ENCODE measurements at regions not wholly inside any gene's neighbourhood (a gene's known extent, or its start where the extent isn't known, plus 50 kb on each side); places are given as distances from the start of the nearest gene placed in this dataset.

DNA sequence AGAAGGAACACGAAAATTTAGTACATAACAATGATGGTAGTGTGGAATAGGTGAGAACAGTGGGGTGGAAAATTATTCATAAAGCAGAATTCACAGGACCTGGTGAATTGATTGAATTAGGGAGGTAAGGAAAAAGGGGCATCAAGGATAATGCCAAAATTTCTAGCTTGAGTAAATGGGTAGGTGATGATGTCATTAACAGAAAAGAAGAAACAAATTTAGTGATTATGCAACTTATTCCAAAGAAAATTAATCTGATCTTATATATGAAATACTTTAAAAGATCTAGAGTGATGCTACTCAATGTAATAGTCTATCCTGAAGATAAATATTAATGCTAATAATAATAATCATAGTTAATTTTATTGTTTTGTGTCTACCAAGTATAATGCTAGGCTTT lies 544.6 kb upstream of the LMCD1 start:
- Histone ChIP-seq H3K4me1 (ENCODE audit: control insufficient read depth, insufficient read depth, low read length) (no peaks in the 10 kb centered on the region), H3K27me3 (ENCODE audit: control insufficient read depth, insufficient read depth, low read length) (no peaks in the 10 kb centered on the region), H3K36me3 (ENCODE audit: insufficient read depth, low read length) (no peaks in the 10 kb centered on the region), H3K4me2 (ENCODE audit: low read length) (no peak overlapping the region), H3K9ac (ENCODE audit: low read depth, low read length) (no peak overlapping the region), H3K9me3 (replicated peaks; ENCODE audit: low read length) (peaks cover 3% of the 10 kb centered on the region), H3K4me3 (ENCODE audit: low read length) (no peak overlapping the region)

DNA sequence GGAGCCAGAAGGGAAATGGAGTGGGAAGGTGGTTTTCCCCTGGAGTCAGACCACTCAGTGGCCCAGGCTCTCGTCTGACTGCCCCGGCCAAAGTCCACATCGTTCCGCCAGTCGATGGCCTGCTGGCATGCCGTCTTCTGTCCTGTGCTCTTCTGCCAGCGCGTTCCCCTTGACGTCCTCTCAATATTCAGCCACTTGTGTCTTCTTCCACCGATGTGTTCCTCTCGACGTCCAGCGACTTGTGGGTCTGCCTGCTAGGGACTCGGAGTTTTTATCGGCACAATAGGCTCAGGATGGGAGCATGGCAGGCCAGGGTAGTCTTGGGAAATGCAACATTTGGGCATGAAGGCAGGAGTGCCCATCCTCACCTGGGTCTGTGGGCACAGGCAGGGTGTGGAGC lies 542.5 kb upstream of the LMCD1 start:
- H3K27me3 ChIP-seq (ENCODE audit: control insufficient read depth, insufficient read depth, low read length): no peaks in the 10 kb centered on the region
- H3K36me3 ChIP-seq (ENCODE audit: insufficient read depth, low read length): no peaks in the 10 kb centered on the region
- H3K4me1 ChIP-seq (ENCODE audit: control insufficient read depth, insufficient read depth, low read length): no peaks in the 10 kb centered on the region
- no peak overlapping the region for H3K4me3 ChIP-seq (ENCODE audit: low read length)
- no peak overlapping the region for H3K9ac ChIP-seq (ENCODE audit: low read depth, low read length)
- no peaks in the 10 kb centered on the region for H3K9me3 ChIP-seq (replicated peaks; ENCODE audit: low read length)
- H3K4me2 ChIP-seq (ENCODE audit: low read length): no peak overlapping the region

- no peaks in the 10 kb centered on the region for H3K36me3 ChIP-seq (ENCODE audit: insufficient read depth, low read length)
Observed at GRCh38 chr3:7960601-7961000, 541.0 kb upstream of the LMCD1 start.

GRCh38 chr3:7962301-7962700 lies 539.3 kb upstream of the LMCD1 start:
- H3K36me3 ChIP-seq (ENCODE audit: insufficient read depth, low read length): no peaks in the 10 kb centered on the region
- no peak overlapping the region for H3K4me3 ChIP-seq (ENCODE audit: low read length)
- no peaks in the 10 kb centered on the region for H3K9me3 ChIP-seq (replicated peaks; ENCODE audit: low read length)
- no peak overlapping the region for H3K4me2 ChIP-seq (ENCODE audit: low read length)
- no peaks in the 10 kb centered on the region for H3K4me1 ChIP-seq (ENCODE audit: control insufficient read depth, insufficient read depth, low read length)
- H3K27me3 ChIP-seq (ENCODE audit: control insufficient read depth, insufficient read depth, low read length): no peaks in the 10 kb centered on the region
- H3K9ac ChIP-seq (ENCODE audit: low read depth, low read length): no peak overlapping the region

More at GRCh38 chr3:7960601-7961000, 541.0 kb upstream of the LMCD1 start:
- Histone ChIP-seq H3K27me3 (ENCODE audit: control insufficient read depth, insufficient read depth, low read length) (no peaks in the 10 kb centered on the region), H3K9ac (ENCODE audit: low read depth, low read length) (no peak overlapping the region), H3K4me1 (ENCODE audit: control insufficient read depth, insufficient read depth, low read length) (no peaks in the 10 kb centered on the region), H3K4me2 (ENCODE audit: low read length) (no peak overlapping the region), H3K4me3 (ENCODE audit: low read length) (no peak overlapping the region), H3K9me3 (replicated peaks; ENCODE audit: low read length) (no peaks in the 10 kb centered on the region)

DNA sequence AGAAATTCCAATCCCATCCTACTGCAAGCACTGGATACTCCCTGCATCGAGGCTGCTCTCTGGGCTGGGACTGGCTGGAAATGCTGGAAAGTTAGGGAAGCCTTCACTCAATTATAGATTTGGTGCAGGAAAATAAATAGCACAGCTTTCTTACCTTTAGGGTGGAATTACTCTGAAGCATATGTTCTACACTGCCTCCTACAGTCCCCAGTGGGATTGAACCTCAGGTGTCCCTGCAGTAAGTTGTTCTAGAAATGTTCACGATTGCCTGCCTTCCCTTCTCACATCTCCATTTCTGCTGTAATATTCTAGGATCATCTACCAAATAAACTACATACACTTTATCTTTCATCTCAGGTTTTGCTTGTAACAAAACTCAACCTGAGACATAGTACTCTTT lies 536.7 kb upstream of the LMCD1 start:
- no peaks in the 10 kb centered on the region for H3K4me1 ChIP-seq (ENCODE audit: control insufficient read depth, insufficient read depth, low read length)
- H3K9me3 ChIP-seq (replicated peaks; ENCODE audit: low read length): no peaks in the 10 kb centered on the region
- H3K4me3 ChIP-seq (ENCODE audit: low read length): no peak overlapping the region

DNA sequence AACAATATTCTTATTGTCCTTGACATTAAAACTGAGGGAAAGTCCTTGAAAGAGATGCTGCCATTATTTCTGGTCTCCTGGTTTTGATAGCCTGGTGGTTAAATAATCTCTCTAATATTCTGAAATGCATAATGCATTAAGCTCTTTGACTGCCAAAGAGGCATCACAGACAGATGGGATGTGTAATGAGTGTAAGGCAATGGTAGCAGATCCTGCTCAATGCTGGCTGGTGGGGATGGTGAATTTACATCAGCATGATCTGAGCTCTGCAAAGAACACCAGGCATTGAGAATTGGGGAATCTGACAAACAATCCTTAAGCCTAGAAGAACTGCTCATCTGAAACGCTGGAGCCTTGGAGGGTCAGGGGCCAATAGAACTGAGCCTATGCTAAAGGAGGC lies 528.6 kb upstream of the LMCD1 start:
- Histone ChIP-seq H3K27me3 (ENCODE audit: control insufficient read depth, insufficient read depth, low read length) (no peaks in the 10 kb centered on the region), H3K9me3 (replicated peaks; ENCODE audit: low read length) (no peaks in the 10 kb centered on the region), H3K4me3 (ENCODE audit: low read length) (no peak overlapping the region), H3K36me3 (ENCODE audit: insufficient read depth, low read length) (no peaks in the 10 kb centered on the region), H3K4me2 (ENCODE audit: low read length) (no peak overlapping the region), H3K9ac (ENCODE audit: low read depth, low read length) (no peak overlapping the region), H3K4me1 (ENCODE audit: control insufficient read depth, insufficient read depth, low read length) (no peaks in the 10 kb centered on the region)

More for the DNA sequence above, 536.7 kb upstream of the LMCD1 start:
- Histone ChIP-seq H3K36me3 (ENCODE audit: insufficient read depth, low read length) (no peaks in the 10 kb centered on the region), H3K27me3 (ENCODE audit: control insufficient read depth, insufficient read depth, low read length) (no peaks in the 10 kb centered on the region), H3K4me2 (ENCODE audit: low read length) (no peak overlapping the region), H3K9ac (ENCODE audit: low read depth, low read length) (no peak overlapping the region)

DNA sequence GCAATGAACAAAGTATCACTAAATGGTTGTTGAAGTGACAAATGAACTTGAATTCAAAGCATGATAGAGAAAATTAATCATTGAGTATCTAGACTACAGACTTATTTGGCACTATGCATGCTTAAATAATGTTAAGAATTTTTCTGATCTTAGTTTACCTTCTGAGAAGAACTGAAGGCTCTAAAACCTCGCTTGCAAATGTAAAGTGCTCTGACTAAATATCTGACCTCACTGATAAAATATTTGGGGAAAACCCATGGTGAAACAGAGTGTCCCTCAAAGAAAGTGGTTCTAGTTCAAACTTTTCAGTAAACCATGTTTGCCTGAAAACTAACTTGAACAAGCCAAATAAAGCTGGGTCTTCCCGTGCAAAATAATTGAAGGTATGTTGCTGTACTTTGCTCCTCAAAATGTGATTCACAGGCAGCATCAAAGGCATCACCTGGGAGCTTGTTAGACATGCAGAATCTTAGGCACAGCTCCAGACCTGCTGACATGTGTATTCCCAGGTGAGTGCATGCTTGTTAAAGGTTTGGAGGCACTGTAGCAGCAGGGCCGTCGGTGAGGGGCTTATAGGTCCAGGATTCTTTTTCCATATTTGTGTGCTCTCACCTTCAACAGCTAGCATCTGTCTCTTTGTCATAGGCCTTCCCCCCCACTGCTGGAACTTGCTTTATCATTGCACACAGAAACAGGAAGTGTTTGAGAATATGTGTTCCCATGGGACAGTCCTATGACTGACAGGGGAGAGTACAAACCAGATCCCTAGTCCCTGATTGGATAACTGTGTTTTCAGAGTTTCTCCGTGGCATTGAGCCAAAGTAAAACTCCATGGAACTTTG lies 524.2 kb upstream of the LMCD1 start:
- Histone ChIP-seq H3K36me3 (ENCODE audit: insufficient read depth, low read length) (no peaks in the 10 kb centered on the region), H3K4me2 (ENCODE audit: low read length) (no peak overlapping the region), H3K4me1 (ENCODE audit: control insufficient read depth, insufficient read depth, low read length) (no peaks in the 10 kb centered on the region), H3K4me3 (ENCODE audit: low read length) (no peak overlapping the region), H3K9me3 (replicated peaks; ENCODE audit: low read length) (no peaks in the 10 kb centered on the region), H3K27me3 (ENCODE audit: control insufficient read depth, insufficient read depth, low read length) (no peaks in the 10 kb centered on the region), H3K9ac (ENCODE audit: low read depth, low read length) (no peak overlapping the region)

- H3K27me3 ChIP-seq (ENCODE audit: control insufficient read depth, insufficient read depth, low read length): no peaks in the 10 kb centered on the region
- H3K9ac ChIP-seq (ENCODE audit: low read depth, low read length): no peak overlapping the region
- H3K9me3 ChIP-seq (replicated peaks; ENCODE audit: low read length): no peaks in the 10 kb centered on the region
- H3K4me2 ChIP-seq (ENCODE audit: low read length): no peak overlapping the region
- no peak overlapping the region for H3K4me3 ChIP-seq (ENCODE audit: low read length)
- no peaks in the 10 kb centered on the region for H3K36me3 ChIP-seq (ENCODE audit: insufficient read depth, low read length)
- H3K4me1 ChIP-seq (ENCODE audit: control insufficient read depth, insufficient read depth, low read length): no peaks in the 10 kb centered on the region
Observed at GRCh38 chr3:7978087-7978422, 523.6 kb upstream of the LMCD1 start.

DNA sequence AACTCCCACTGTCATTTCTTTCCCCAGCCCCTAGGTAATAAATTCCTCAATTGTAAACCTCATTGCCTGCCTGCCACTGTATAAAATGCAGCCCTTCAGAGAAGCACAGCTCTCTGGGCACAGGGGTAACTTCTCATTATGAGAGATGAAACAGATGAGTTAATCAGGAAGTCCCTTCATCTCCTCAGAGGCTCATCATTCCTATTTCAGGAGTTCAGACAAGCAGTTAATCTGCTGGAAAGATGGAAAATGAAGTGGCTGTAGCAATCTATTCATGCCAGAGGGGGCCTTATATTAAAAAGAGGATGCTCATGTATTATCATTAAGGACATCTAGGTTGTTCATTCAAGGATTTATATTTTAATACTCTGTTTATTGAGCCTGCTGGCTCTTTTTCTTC lies 519.5 kb upstream of the LMCD1 start:
- Histone ChIP-seq H3K4me3 (ENCODE audit: low read length) (no peak overlapping the region), H3K36me3 (ENCODE audit: insufficient read depth, low read length) (no peaks in the 10 kb centered on the region), H3K27me3 (ENCODE audit: control insufficient read depth, insufficient read depth, low read length) (no peaks in the 10 kb centered on the region), H3K4me2 (ENCODE audit: low read length) (no peak overlapping the region), H3K9me3 (replicated peaks; ENCODE audit: low read length) (no peaks in the 10 kb centered on the region), H3K4me1 (ENCODE audit: control insufficient read depth, insufficient read depth, low read length) (no peaks in the 10 kb centered on the region), H3K9ac (ENCODE audit: low read depth, low read length) (no peak overlapping the region)

- H3K4me3 ChIP-seq (ENCODE audit: low read length): no peak overlapping the region
- H3K4me2 ChIP-seq (ENCODE audit: low read length): no peak overlapping the region
- no peaks in the 10 kb centered on the region for H3K27me3 ChIP-seq (ENCODE audit: control insufficient read depth, insufficient read depth, low read length)
- H3K36me3 ChIP-seq (ENCODE audit: insufficient read depth, low read length): no peaks in the 10 kb centered on the region
- H3K4me1 ChIP-seq (ENCODE audit: control insufficient read depth, insufficient read depth, low read length): no peaks in the 10 kb centered on the region
- no peaks in the 10 kb centered on the region for H3K9me3 ChIP-seq (replicated peaks; ENCODE audit: low read length)
- no peak overlapping the region for H3K9ac ChIP-seq (ENCODE audit: low read depth, low read length)
Observed at GRCh38 chr3:7999384-7999783, 502.2 kb upstream of the LMCD1 start.

DNA sequence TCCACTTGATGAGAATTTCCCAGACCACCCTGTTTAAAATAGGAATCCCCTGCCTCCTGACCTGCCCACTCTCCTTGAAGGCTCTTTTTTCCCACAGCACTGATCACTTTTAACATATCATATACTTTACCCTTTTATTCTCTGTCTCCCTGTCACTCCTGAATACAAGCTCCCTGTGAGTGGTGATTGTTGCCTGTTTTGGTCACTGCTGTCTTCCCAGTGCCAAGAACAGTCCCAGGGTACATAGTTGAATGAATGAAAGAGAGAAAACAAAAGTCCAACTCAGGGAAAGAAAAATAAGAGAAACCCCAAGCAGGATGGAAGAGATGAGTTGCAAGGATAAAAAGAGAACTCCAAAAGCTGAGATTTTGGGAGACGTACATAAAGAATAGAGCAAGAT lies 500.3 kb upstream of the LMCD1 start:
- no peak overlapping the region for H3K9ac ChIP-seq (ENCODE audit: low read depth, low read length)
- H3K4me1 ChIP-seq (ENCODE audit: control insufficient read depth, insufficient read depth, low read length): no peaks in the 10 kb centered on the region

GRCh38 chr3:8001712-8002111 lies 499.9 kb upstream of the LMCD1 start:
- Histone ChIP-seq H3K36me3 (ENCODE audit: insufficient read depth, low read length) (no peaks in the 10 kb centered on the region), H3K4me1 (ENCODE audit: control insufficient read depth, insufficient read depth, low read length) (no peaks in the 10 kb centered on the region), H3K4me3 (ENCODE audit: low read length) (no peak overlapping the region), H3K9me3 (replicated peaks; ENCODE audit: low read length) (no peaks in the 10 kb centered on the region), H3K9ac (ENCODE audit: low read depth, low read length) (no peak overlapping the region), H3K4me2 (ENCODE audit: low read length) (no peak overlapping the region), H3K27me3 (ENCODE audit: control insufficient read depth, insufficient read depth, low read length) (no peaks in the 10 kb centered on the region)

More for the DNA sequence above, 500.3 kb upstream of the LMCD1 start:
- Histone ChIP-seq H3K9me3 (replicated peaks; ENCODE audit: low read length) (no peaks in the 10 kb centered on the region), H3K4me2 (ENCODE audit: low read length) (no peak overlapping the region), H3K27me3 (ENCODE audit: control insufficient read depth, insufficient read depth, low read length) (no peaks in the 10 kb centered on the region), H3K4me3 (ENCODE audit: low read length) (no peak overlapping the region), H3K36me3 (ENCODE audit: insufficient read depth, low read length) (no peaks in the 10 kb centered on the region)
